Activated CD8-positive, alpha-beta T cell treated with anti-CD3 and anti-CD28 coated beads, Interleukin-2, amount 10 ng/mL, durations not matched to agents 7 days and 5 days (primary cell): ENCODE measurements at regions not wholly inside any gene's neighbourhood (a gene's known extent, or its start where the extent isn't known, plus 50 kb on each side); places are given as distances from the start of the nearest gene placed in this dataset.

Experiments
- ATAC-seq: fragments of 150-1000 bp; cut with Tn5 transposase; one replicate; pipeline ENCODE4 v1.10.0; 2021; ENCODE audit warnings: moderate library complexity
- CTCF ChIA-PET: fragments of 350-600 bp; sonication (Branson Sonifier 250); formaldehyde crosslinking; loops from one replicate; lab custom pipeline; 2021; ENCODE audit warnings: antibody characterized with exemption; lab: Charles Lee
- POLR2A ChIA-PET: fragments of 350-600 bp; sonication (Branson Sonifier 250); formaldehyde crosslinking; loops from one replicate; lab custom pipeline; 2021; ENCODE audit warnings: antibody characterized with exemption; lab: Charles Lee
- DNase-seq: peaks from one replicate; pipeline ENCODE4 v3.0.0-alpha.2; 2020
- H3K27ac Mint-ChIP-seq: one replicate; pipeline ENCODE4 v1.8.0; 2021; ENCODE audit warnings: mild to moderate bottlenecking, mixed read lengths
- H3K27me3 Mint-ChIP-seq: one replicate; pipeline ENCODE4 v1.8.0; 2021; ENCODE audit warnings: low read depth, mixed read lengths
- H3K36me3 Mint-ChIP-seq: one replicate; pipeline ENCODE4 v1.8.0; 2021; ENCODE audit warnings: low read depth, mixed read lengths
- H3K4me1 Mint-ChIP-seq: one replicate; pipeline ENCODE4 v1.8.0; 2021; ENCODE audit warnings: low read depth, mixed read lengths
- H3K4me3 Mint-ChIP-seq: one replicate; pipeline ENCODE4 v1.8.0; 2021; ENCODE audit warnings: mild to moderate bottlenecking, mixed read lengths
- H3K9me3 Mint-ChIP-seq: one replicate; pipeline ENCODE4 v1.8.0; 2022; ENCODE audit warnings: mixed read lengths; ENCODE audit not compliant: insufficient read depth

DNA sequence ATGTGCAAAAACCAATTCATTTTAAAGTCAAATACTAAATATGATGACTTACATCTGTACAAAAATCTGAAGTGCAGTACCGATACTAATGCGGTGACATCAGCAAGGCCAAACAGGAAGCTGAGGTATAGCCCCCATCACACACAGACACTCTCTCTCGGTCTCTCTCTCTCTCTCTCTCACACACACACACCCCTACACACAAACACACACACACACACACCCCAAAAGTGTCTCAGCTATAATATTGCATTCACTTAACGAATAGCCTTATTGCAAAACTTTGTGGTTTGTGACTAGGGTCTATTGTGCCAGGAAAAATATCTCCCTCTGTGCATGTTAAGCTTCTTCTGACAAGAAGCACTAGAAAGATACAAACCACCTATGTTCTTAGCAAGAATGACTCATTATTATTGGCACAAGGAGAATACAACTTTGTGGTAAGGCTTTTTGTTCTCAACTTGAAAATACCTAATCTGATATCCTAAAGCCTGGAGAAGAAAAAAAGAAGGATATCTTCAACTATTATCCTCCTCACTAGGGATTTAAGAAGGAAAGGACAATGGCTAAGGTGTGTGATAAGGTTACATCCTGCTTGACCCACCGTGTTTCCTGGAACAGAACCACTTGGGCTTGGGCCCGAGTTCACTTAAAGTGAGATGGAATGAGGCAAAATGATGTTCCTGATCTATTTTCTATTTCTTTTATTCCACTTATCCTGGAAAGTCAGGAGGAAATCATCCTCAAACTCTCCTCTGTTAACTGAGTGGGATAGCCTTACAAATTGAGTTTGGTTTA lies 107.1 kb downstream of the NIBAN1 start:
- DNase-seq (peak; percentile 81), ATAC-seq (peak; percentile 86)
- H3K27ac Mint-ChIP-seq, result peak overlapping the region; percentile 79
- peak overlapping the region; percentile 50 for H3K4me3 Mint-ChIP-seq
- H3K36me3 Mint-ChIP-seq, result peaks cover 40% of the 10 kb centered on the region
- no peaks in the 10 kb centered on the region for H3K9me3 Mint-ChIP-seq
- H3K4me1 Mint-ChIP-seq, result peaks cover 49% of the 10 kb centered on the region
- CTCF ChIA-PET, result interaction anchor here (0.8 to 2.3 kb wide), 7 partner anchors 21 to 303 kb away, joined by 3 to 8 read pairs (median 3); no protein-coding TSS in a partner anchor
- H3K27me3 Mint-ChIP-seq, result no peaks in the 10 kb centered on the region
- POLR2A ChIA-PET, result interaction anchor here (0.6 to 1.4 kb wide), 3 partner anchors 24 to 190 kb away, joined by 3 to 11 read pairs (median 3); partner anchors contain the start of gene NIBAN1

GRCh38 chr1:184866586-184866985 lies 107.7 kb downstream of the NIBAN1 start:
- peak overlapping the region; percentile 79 for H3K27ac Mint-ChIP-seq
- peaks cover 49% of the 10 kb centered on the region for H3K4me1 Mint-ChIP-seq
- peaks cover 4% of the 10 kb centered on the region for H3K27me3 Mint-ChIP-seq
- H3K4me3 Mint-ChIP-seq, result peak overlapping the region; percentile 50
- CTCF ChIA-PET, result interaction anchor here (0.8 to 2.3 kb wide), 7 partner anchors 22 to 304 kb away, joined by 3 to 8 read pairs (median 3); no protein-coding TSS in a partner anchor
- no peaks in the 10 kb centered on the region for H3K9me3 Mint-ChIP-seq
- DNase-seq (no peak), ATAC-seq (no peak)
- H3K36me3 Mint-ChIP-seq, result peaks cover 37% of the 10 kb centered on the region
- POLR2A ChIA-PET, result interaction anchor here (0.6 to 1.4 kb wide), 3 partner anchors 24 to 191 kb away, joined by 3 to 11 read pairs (median 3); partner anchors contain the start of gene NIBAN1

DNA sequence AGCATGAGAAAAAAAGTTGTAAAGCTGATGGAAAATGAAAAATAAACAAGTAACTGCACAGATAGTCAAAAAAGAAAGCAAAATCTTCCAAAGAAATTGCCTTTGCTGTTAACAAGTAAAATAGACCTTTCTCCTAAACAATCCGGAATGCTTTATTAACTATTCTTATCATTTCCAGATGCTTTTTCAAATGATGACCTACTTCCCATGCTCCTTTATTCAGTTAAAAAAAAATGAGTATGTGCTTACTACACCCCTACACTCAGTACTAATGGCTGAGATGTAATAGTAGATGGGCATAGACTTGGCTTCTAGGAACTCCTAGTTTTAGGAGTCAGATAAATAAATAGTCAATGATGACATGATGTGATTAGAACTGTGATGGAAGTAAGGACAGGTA lies 108.5 kb downstream of the NIBAN1 start:
- Mint-ChIP-seq H3K36me3 (peaks cover 33% of the 10 kb centered on the region), H3K9me3 (no peaks in the 10 kb centered on the region), H3K27ac (peak overlapping the region; percentile 17), H3K27me3 (peaks cover 4% of the 10 kb centered on the region), H3K4me3 (no peak overlapping the region), H3K4me1 (peaks cover 50% of the 10 kb centered on the region)
- ATAC-seq, result no peak
- POLR2A ChIA-PET, result interaction anchor here (0.6 kb wide), 1 partner anchor 216 kb away, joined by 6 read pairs; no protein-coding TSS in a partner anchor
- CTCF ChIA-PET, result interaction anchor here (1.4 to 2.3 kb wide), 2 partner anchors 60 to 105 kb away, joined by 3 to 6 read pairs; no protein-coding TSS in a partner anchor
- no peak for DNase-seq

DNA sequence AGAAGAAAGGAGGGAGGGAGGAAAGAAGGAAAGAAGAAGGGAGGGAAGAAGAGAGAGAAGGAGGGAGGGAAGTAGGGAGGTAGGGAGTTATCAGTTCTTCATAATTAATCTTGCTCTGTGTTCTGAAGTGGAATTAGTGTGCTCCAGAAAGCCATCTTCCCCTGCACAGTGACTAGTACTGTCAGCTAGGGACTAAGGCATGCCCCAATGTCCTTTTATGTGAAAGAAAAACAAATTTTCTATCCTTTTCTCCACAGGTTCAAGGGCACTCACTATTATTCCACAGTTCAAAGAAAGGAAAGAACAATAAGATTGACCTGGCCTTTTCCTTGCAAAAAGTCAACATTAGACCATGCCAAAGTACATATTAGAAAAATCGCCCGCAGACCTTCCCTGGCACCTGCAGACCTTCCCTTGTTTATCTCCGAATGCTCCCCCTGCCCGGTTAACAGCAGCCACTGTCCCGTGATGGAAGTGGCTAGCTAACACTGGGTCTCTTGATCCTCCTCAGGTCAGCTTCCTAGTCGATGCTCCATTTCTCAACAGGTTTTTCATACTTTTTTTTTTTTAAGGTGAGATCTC lies 107.2 kb upstream of the EDEM3 start:
- peaks cover 27% of the 10 kb centered on the region for H3K4me1 Mint-ChIP-seq
- DNase-seq, result no peak
- CTCF ChIA-PET, result no interaction called here

GRCh38 chr1:184860985-184861754 lies 106.5 kb upstream of the EDEM3 start:
- peaks cover 15% of the 10 kb centered on the region for H3K36me3 Mint-ChIP-seq
- H3K27ac Mint-ChIP-seq, result no peak overlapping the region
- peaks cover 4% of the 10 kb centered on the region for H3K27me3 Mint-ChIP-seq
- ChIA-PET CTCF (interaction anchor here (1.2 kb wide), 1 partner anchor 56 kb away, joined by 3 read pairs; no protein-coding TSS in a partner anchor), POLR2A (no interaction called here)
- H3K9me3 Mint-ChIP-seq, result no peaks in the 10 kb centered on the region
- DNase-seq (no peak), ATAC-seq (no peak)
- H3K4me3 Mint-ChIP-seq, result no peak overlapping the region
- peaks cover 25% of the 10 kb centered on the region for H3K4me1 Mint-ChIP-seq

More for the DNA sequence above, 107.2 kb upstream of the EDEM3 start:
- Mint-ChIP-seq H3K27ac (no peak overlapping the region), H3K9me3 (no peaks in the 10 kb centered on the region), H3K36me3 (peaks cover 19% of the 10 kb centered on the region), H3K27me3 (peaks cover 4% of the 10 kb centered on the region), H3K4me3 (no peak overlapping the region)
- ATAC-seq, result no peak
- POLR2A ChIA-PET, result no interaction called here

DNA sequence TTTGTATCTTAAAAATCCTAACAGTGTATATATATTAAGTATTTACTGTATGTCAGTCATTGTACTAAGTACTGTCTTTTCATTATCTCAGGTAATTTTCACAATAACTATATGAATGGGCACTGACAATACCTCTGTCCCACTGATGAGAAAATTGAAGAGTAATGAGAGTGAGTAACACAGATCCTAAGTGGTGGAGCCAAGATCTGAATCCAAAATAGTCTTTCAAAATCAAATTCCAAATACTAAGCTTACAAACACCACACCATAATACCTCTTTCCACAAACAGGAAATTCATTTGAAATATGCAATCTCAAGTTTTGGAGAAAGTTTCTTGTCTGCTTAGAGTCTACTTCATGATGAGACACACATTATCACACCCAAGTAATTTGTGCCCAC lies 105.9 kb upstream of the EDEM3 start:
- peaks cover 4% of the 10 kb centered on the region for H3K27me3 Mint-ChIP-seq
- ATAC-seq, result no peak
- CTCF ChIA-PET, result interaction anchor here (1.2 kb wide), 1 partner anchor 55 kb away, joined by 3 read pairs; no protein-coding TSS in a partner anchor
- no peak for DNase-seq
- H3K4me1 Mint-ChIP-seq, result peaks cover 18% of the 10 kb centered on the region
- no peaks in the 10 kb centered on the region for H3K9me3 Mint-ChIP-seq
- H3K27ac Mint-ChIP-seq, result no peak overlapping the region
- no peak overlapping the region for H3K4me3 Mint-ChIP-seq
- peaks cover 9% of the 10 kb centered on the region for H3K36me3 Mint-ChIP-seq
- POLR2A ChIA-PET, result no interaction called here

- Mint-ChIP-seq H3K36me3 (peaks cover 3% of the 10 kb centered on the region), H3K9me3 (no peaks in the 10 kb centered on the region)
- POLR2A ChIA-PET, result no interaction called here
Measured at GRCh38 chr1:184859381-184860105, 104.9 kb upstream of the EDEM3 start.

DNA sequence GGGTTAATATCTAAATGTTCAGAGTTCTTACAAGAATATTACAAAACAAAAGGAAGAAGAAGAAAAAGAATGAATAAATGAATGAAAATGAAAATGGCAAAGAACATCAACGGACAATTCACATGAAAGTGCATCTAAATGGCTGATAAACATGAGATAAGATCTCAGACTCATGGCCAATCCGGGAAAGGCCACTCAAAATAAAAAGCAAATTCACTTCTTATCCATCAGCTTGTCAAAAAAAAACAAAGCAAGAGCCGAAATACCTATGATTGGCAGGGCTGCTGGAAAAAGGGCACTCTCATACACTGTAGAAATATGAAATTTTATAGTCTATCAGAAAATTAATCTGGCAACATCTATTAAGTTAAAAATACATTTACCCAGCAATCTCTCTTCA lies 103.6 kb upstream of the EDEM3 start:
- no peak overlapping the region for H3K27ac Mint-ChIP-seq
- no peak overlapping the region for H3K4me3 Mint-ChIP-seq
- peaks cover 16% of the 10 kb centered on the region for H3K4me1 Mint-ChIP-seq
- ChIA-PET POLR2A (no interaction called here), CTCF (no interaction called here)
- ATAC-seq, result no peak
- H3K36me3 Mint-ChIP-seq, result peaks cover 1% of the 10 kb centered on the region
- no peak for DNase-seq
- H3K9me3 Mint-ChIP-seq, result no peaks in the 10 kb centered on the region
- peaks cover 5% of the 10 kb centered on the region for H3K27me3 Mint-ChIP-seq

More at GRCh38 chr1:184859381-184860105, 104.9 kb upstream of the EDEM3 start:
- Mint-ChIP-seq H3K4me1 (peaks cover 14% of the 10 kb centered on the region), H3K27ac (no peak overlapping the region), H3K4me3 (no peak overlapping the region), H3K27me3 (peaks cover 4% of the 10 kb centered on the region)
- CTCF ChIA-PET, result no interaction called here
- ATAC-seq (no peak), DNase-seq (no peak)

DNA sequence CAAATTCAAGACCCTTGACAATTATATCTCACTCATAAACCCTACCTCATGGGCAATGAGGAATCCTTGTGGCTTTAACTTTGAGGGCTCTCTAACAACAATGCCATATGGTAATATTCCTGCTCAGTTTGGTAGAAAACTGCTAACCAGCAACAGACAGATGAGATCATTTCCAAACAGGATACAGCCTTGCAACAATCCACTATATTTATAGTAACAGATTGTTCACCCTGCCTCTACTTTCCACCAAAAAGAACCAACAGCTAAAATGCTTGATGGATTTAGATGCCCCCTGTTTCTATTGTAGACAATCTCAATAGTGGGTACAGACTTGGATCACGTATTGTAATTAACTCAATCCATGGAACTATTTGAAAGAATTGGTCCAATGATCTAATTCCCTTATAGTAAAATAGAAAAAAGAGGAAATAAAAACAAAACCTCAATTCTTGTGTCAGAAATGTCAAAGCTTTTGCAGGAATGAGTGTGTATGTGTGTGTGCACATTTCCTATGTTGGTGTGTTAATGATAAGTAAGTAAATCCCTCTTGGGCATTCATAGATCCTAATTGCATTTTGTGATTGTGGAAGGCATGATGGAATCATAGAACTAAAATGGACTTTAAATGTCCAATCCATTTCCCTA lies 100.0 kb upstream of the EDEM3 start:
- POLR2A ChIA-PET, result no interaction called here
- H3K27me3 Mint-ChIP-seq, result peaks cover 2% of the 10 kb centered on the region
- H3K36me3 Mint-ChIP-seq, result peaks cover 10% of the 10 kb centered on the region
- H3K27ac Mint-ChIP-seq, result no peak overlapping the region
- no peak for ATAC-seq
- H3K9me3 Mint-ChIP-seq, result no peaks in the 10 kb centered on the region
- peaks cover 10% of the 10 kb centered on the region for H3K4me1 Mint-ChIP-seq
- H3K4me3 Mint-ChIP-seq, result no peak overlapping the region
- DNase-seq, result no peak
- CTCF ChIA-PET, result no interaction called here

GRCh38 chr1:184854036-184854435 lies 99.4 kb upstream of the EDEM3 start:
- Mint-ChIP-seq H3K4me1 (peaks cover 10% of the 10 kb centered on the region), H3K27me3 (peaks cover 2% of the 10 kb centered on the region), H3K4me3 (no peak overlapping the region), H3K27ac (no peak overlapping the region), H3K9me3 (no peaks in the 10 kb centered on the region), H3K36me3 (peaks cover 10% of the 10 kb centered on the region)
- ChIA-PET POLR2A (no interaction called here), CTCF (interaction anchor here (0.9 kb wide), 1 partner anchor 10 kb away, joined by 3 read pairs; no protein-coding TSS in a partner anchor)
- DNase-seq (no peak), ATAC-seq (no peak)
